Endodermal cell (in vitro differentiated cells): ENCODE measurements at regions not wholly inside any gene's neighbourhood (a gene's known extent, or its start where the extent isn't known, plus 50 kb on each side); places are given as distances from the start of the nearest gene placed in this dataset.

Experiments used
- DNase-seq: peaks from one replicate; pipeline ENCODE4 v3.0.0-alpha.2; 2017
- H3K27ac ChIP-seq: 2 replicates; pipeline ENCODE4 v1.5.1; 2013; ENCODE audit warnings: mild to moderate bottlenecking, low read depth, low read length, moderate library complexity
- H3K27me3 ChIP-seq: 2 replicates; pipeline ENCODE4 v1.6.1; 2013; ENCODE audit warnings: mild to moderate bottlenecking, low read length, moderate library complexity; ENCODE audit not compliant: insufficient read depth, control insufficient read depth, poor library complexity, severe bottlenecking
- H3K36me3 ChIP-seq: 2 replicates; pipeline ENCODE4 v1.7.0; 2013; ENCODE audit warnings: mild to moderate bottlenecking, low read length, moderate library complexity; ENCODE audit not compliant: control insufficient read depth, insufficient read depth
- H3K4me1 ChIP-seq: one replicate; pipeline ENCODE4 v1.7.0; 2013; ENCODE audit warnings: low read length; ENCODE audit not compliant: control insufficient read depth, insufficient read depth
- H3K4me3 ChIP-seq: 2 replicates; pipeline ENCODE4 v1.5.1; 2013; ENCODE audit warnings: mild to moderate bottlenecking, low read length, moderate library complexity
- H3K9ac ChIP-seq: 2 replicates; pipeline ENCODE4 v1.6.1; 2013; ENCODE audit warnings: mild to moderate bottlenecking, low read length, moderate library complexity; ENCODE audit not compliant: poor library complexity, severe bottlenecking; ENCODE audit errors: extremely low read depth
- H3K9me3 ChIP-seq: 2 replicates; pipeline ENCODE4 v1.6.1; 2013; ENCODE audit warnings: mild to moderate bottlenecking, low read length, moderate library complexity; ENCODE audit not compliant: control insufficient read depth
- H3K27ac Mint-ChIP-seq: 2 replicates; pipeline ENCODE4 v1.8.0; 2020; ENCODE audit warnings: mixed read lengths
- H3K27me3 Mint-ChIP-seq: 2 replicates; pipeline ENCODE4 v1.8.0; 2021; ENCODE audit warnings: mild to moderate bottlenecking, mixed read lengths; ENCODE audit not compliant: insufficient read depth
- H3K36me3 Mint-ChIP-seq: 2 replicates; pipeline ENCODE4 v1.8.0; 2020; ENCODE audit warnings: low read depth, mixed read lengths
- H3K4me1 Mint-ChIP-seq: 2 replicates; pipeline ENCODE4 v1.8.0; 2020; ENCODE audit warnings: mixed read lengths
- H3K4me3 Mint-ChIP-seq: 2 replicates; pipeline ENCODE4 v1.8.0; 2020; ENCODE audit warnings: mild to moderate bottlenecking, moderate library complexity, mixed read lengths
- H3K9me3 Mint-ChIP-seq: 2 replicates; pipeline ENCODE4 v1.8.0; 2020; ENCODE audit warnings: mild to moderate bottlenecking, mixed read lengths
- whole genome bisulfite sequencing, 2 experiments: methylation state at CpG; one replicate each; pipeline versions ENCODE4 v1.1.5 to v1.1.7; 2013; ENCODE audit warnings: missing lambda C conversion rate in 2 of 2, mixed read lengths in 1 of 2; ENCODE audit not compliant: insufficient coverage in 1 of 2, insufficient read length in 1 of 2; 5-methylcytosine and 5-hydroxymethylcytosine counted together
- TF ChIP-seq, protein P1 (sequence below): fragments of 200-600 bp; sonication (generic); conservative IDR thresholded peaks from 2 replicates; pipeline ENCODE4 v1.5.0; 2021; ENCODE audit warnings: antibody characterized with exemption, mild to moderate bottlenecking

DNA sequence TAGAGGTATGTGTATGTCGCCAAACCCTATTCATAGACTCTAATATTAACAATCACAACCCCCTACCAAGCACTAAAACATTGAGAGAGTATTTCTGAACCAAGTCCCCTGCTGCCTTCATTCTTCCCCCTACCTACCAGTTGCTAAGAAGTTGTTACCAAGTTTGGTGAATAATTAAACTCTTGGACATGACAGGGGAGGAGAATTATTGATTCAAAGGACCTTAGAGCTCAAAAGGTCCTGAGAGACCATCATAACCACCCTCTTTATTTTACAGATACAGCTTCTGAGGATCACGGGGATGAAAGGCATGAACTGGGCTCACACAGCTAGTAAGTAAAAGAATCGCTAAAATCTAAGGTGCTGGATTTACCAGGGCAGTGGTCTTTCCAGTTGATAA is 204.1 kb downstream of the PIK3C3 start:
- no peak overlapping the region for H3K4me3 Mint-ChIP-seq
- DNase-seq = no peak
- Histone ChIP-seq H3K4me1 (no peaks in the 10 kb centered on the region), H3K9me3 (no peaks in the 10 kb centered on the region), H3K9ac (no peak overlapping the region), H3K4me3 (no peak overlapping the region), H3K36me3 (no peaks in the 10 kb centered on the region), H3K27me3 (no peaks in the 10 kb centered on the region), H3K27ac (no peak overlapping the region)
- TF ChIP-seq, protein P1, sequence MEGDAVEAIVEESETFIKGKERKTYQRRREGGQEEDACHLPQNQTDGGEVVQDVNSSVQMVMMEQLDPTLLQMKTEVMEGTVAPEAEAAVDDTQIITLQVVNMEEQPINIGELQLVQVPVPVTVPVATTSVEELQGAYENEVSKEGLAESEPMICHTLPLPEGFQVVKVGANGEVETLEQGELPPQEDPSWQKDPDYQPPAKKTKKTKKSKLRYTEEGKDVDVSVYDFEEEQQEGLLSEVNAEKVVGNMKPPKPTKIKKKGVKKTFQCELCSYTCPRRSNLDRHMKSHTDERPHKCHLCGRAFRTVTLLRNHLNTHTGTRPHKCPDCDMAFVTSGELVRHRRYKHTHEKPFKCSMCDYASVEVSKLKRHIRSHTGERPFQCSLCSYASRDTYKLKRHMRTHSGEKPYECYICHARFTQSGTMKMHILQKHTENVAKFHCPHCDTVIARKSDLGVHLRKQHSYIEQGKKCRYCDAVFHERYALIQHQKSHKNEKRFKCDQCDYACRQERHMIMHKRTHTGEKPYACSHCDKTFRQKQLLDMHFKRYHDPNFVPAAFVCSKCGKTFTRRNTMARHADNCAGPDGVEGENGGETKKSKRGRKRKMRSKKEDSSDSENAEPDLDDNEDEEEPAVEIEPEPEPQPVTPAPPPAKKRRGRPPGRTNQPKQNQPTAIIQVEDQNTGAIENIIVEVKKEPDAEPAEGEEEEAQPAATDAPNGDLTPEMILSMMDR = no peak
- 86 to 90% methylated on average over 1 to 3 of the region's 3 CpGs for WGBS, 2 experiments
- no peak overlapping the region for H3K27ac Mint-ChIP-seq
- no peaks in the 10 kb centered on the region for H3K36me3 Mint-ChIP-seq
- H3K4me1 Mint-ChIP-seq = no peaks in the 10 kb centered on the region
- no peaks in the 10 kb centered on the region for H3K27me3 Mint-ChIP-seq
- no peaks in the 10 kb centered on the region for H3K9me3 Mint-ChIP-seq

DNA sequence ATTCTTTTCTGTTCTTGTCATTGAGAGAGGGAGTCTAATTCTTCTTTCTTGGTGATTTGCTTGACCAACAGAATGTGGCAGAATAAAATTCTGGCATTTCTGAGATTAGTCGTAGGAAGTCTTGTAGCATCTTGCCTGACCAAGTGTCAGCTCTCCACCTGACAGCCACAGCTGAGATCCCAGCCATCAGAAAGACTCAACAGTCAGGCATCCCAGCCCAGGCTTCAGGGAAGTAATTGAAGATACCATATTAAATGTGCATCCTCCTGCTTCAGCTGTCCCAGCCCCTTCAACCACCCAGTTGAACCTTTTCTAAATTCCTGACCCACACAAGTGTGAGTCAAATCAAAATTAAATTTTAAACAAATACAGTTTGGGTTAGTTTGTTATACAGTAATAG is 208.3 kb downstream of the PIK3C3 start:
- Mint-ChIP-seq H3K9me3 (no peaks in the 10 kb centered on the region), H3K27me3 (no peaks in the 10 kb centered on the region), H3K27ac (no peak overlapping the region), H3K4me3 (no peak overlapping the region), H3K4me1 (no peaks in the 10 kb centered on the region), H3K36me3 (no peaks in the 10 kb centered on the region)
- WGBS, 2 experiments = 93 to 100% methylated on average over 1 of the region's 1 CpG
- Histone ChIP-seq H3K27me3 (no peaks in the 10 kb centered on the region), H3K36me3 (no peaks in the 10 kb centered on the region), H3K4me3 (no peak overlapping the region), H3K9me3 (no peaks in the 10 kb centered on the region), H3K27ac (no peak overlapping the region), H3K9ac (no peak overlapping the region), H3K4me1 (no peaks in the 10 kb centered on the region)
- TF ChIP-seq, protein P1 = no peak
- DNase-seq = no peak

DNA sequence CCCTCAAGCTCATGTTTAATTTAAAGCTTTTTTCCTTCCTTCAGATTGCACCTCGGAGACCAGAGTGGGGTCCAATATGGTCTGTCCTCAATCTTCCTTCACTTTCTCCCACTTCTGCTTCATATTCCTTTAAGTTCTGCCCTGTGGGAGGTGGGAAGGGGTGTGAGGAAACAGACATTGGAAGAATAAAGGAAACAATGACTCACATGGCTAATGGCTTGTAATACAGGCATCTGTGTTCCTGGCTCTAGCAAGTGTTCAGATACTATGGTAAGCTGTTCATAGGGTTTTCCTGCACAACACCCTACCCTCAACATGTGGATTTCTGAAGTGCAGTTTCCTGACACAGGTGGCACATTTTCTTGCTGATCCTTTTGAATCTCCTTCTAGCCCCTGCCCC is 209.5 kb downstream of the PIK3C3 start:
- DNase-seq = no peak
- H3K4me3 ChIP-seq = no peak overlapping the region
- Mint-ChIP-seq H3K4me1 (no peaks in the 10 kb centered on the region), H3K27me3 (no peaks in the 10 kb centered on the region), H3K36me3 (no peaks in the 10 kb centered on the region), H3K4me3 (no peak overlapping the region), H3K27ac (no peak overlapping the region), H3K9me3 (no peaks in the 10 kb centered on the region)
- no peak overlapping the region for H3K27ac ChIP-seq
- no peak overlapping the region for H3K9ac ChIP-seq
- H3K27me3 ChIP-seq = no peaks in the 10 kb centered on the region
- no peaks in the 10 kb centered on the region for H3K36me3 ChIP-seq
- no peaks in the 10 kb centered on the region for H3K9me3 ChIP-seq
- H3K4me1 ChIP-seq = no peaks in the 10 kb centered on the region
- TF ChIP-seq, protein P1 = no peak
- 100% methylated on average over 1 of the region's 1 CpG; no CpG with 5 or more reads in 1 of the 2 experiments for WGBS, 2 experiments
